Naive thymus-derived CD4-positive, alpha-beta T cell (primary cell): ENCODE measurements at regions not wholly inside any gene's neighbourhood (a gene's known extent, or its start where the extent isn't known, plus 50 kb on each side); places are given as distances from the start of the nearest gene placed in this dataset.

Experiments
- ATAC-seq: fragments of 150-1000 bp; cut with Tn5 transposase; 2 replicates; pipeline ENCODE4 v1.10.0; 2021; ENCODE audit warnings: mild to moderate bottlenecking, moderate library complexity
- CTCF ChIA-PET: fragments of 350-600 bp; sonication (Branson Sonifier 250); formaldehyde crosslinking; loops from one replicate; lab custom pipeline; 2021; ENCODE audit warnings: antibody characterized with exemption; lab: Charles Lee
- POLR2A ChIA-PET: fragments of 350-600 bp; sonication (Branson Sonifier 250); formaldehyde crosslinking; loops from one replicate; lab custom pipeline; 2021; ENCODE audit warnings: antibody characterized with exemption, inconsistent platforms; lab: Charles Lee
- DNase-seq, 9 donors: peaks; one replicate each; pipeline versions ENCODE4 v3.0.0 to v3.0.0-alpha.2; 2020 to 2022; ENCODE audit warnings: mixed read lengths in 1 of 9
- H3K27ac ChIP-seq: one replicate; pipeline ENCODE4 v1.7.0; 2013; ENCODE audit warnings: mild to moderate bottlenecking, low read depth, low read length, moderate library complexity
- H3K27me3 ChIP-seq, 2 donors: one replicate each; pipeline ENCODE4 v1.7.0; 2013; ENCODE audit warnings: low read length in 2 of 2, mild to moderate bottlenecking in 2 of 2, moderate library complexity in 2 of 2; ENCODE audit not compliant: control insufficient read depth in 2 of 2, insufficient read depth in 2 of 2
- H3K36me3 ChIP-seq, 3 experiments: 1 replicate in 2 of 3; 2 replicates in 1 of 3; pipeline ENCODE4 v1.7.0; 2013; ENCODE audit warnings: low read length in 3 of 3, mild to moderate bottlenecking in 3 of 3, moderate library complexity in 1 of 3; ENCODE audit not compliant: insufficient read depth in 3 of 3, control insufficient read depth in 2 of 3
- H3K4me1 ChIP-seq, 2 donors: one replicate each; pipeline ENCODE4 v1.7.0; 2013; ENCODE audit warnings: low read length in 2 of 2, mild to moderate bottlenecking in 2 of 2, moderate library complexity in 1 of 2; ENCODE audit not compliant: control insufficient read depth in 2 of 2, insufficient read depth in 2 of 2
- H3K4me3 ChIP-seq: 2 replicates; pipeline ENCODE4 v1.7.0; 2013; ENCODE audit warnings: mild to moderate bottlenecking, low read length
- H3K9me3 ChIP-seq, 3 experiments: 1 replicate in 2 of 3; 2 replicates in 1 of 3; pipeline ENCODE4 v1.7.0; 2013; ENCODE audit warnings: low read length in 3 of 3; ENCODE audit not compliant: control insufficient read depth in 2 of 3
- H3K27ac Mint-ChIP-seq, 9 donors: one replicate each; pipeline ENCODE4 v1.8.0; 2020 to 2022; ENCODE audit warnings: mixed read lengths in 9 of 9, mild to moderate bottlenecking in 8 of 9, moderate library complexity in 5 of 9, inconsistent platforms in 2 of 9
- H3K27me3 Mint-ChIP-seq, 5 donors: one replicate each; pipeline ENCODE4 v1.8.0; 2021 to 2022; ENCODE audit warnings: mixed read lengths in 5 of 5, mild to moderate bottlenecking in 1 of 5
- H3K36me3 Mint-ChIP-seq, 5 donors: one replicate each; pipeline ENCODE4 v1.8.0; 2020 to 2022; ENCODE audit warnings: mixed read lengths in 5 of 5, mild to moderate bottlenecking in 3 of 5, inconsistent platforms in 1 of 5
- H3K4me1 Mint-ChIP-seq, 7 donors: one replicate each; pipeline ENCODE4 v1.8.0; 2020 to 2022; ENCODE audit warnings: mixed read lengths in 7 of 7, mild to moderate bottlenecking in 3 of 7, inconsistent platforms in 1 of 7
- H3K4me3 Mint-ChIP-seq, 10 donors: one replicate each; pipeline ENCODE4 v1.8.0; 2020 to 2022; ENCODE audit warnings: mild to moderate bottlenecking in 10 of 10, mixed read lengths in 10 of 10, moderate library complexity in 6 of 10, inconsistent platforms in 2 of 10
- H3K9me3 Mint-ChIP-seq, 11 donors: one replicate each; pipeline ENCODE4 v1.8.0; 2020 to 2022; ENCODE audit warnings: mixed read lengths in 11 of 11, mild to moderate bottlenecking in 4 of 11, inconsistent platforms in 1 of 11, moderate library complexity in 1 of 11
- intact Hi-C, 2 donors: fragments of 100-400 bp; cut with micrococcal nuclease; formaldehyde crosslinking; loops; one replicate each; pipeline ENCODE4 v1.15.1; 2023

DNA sequence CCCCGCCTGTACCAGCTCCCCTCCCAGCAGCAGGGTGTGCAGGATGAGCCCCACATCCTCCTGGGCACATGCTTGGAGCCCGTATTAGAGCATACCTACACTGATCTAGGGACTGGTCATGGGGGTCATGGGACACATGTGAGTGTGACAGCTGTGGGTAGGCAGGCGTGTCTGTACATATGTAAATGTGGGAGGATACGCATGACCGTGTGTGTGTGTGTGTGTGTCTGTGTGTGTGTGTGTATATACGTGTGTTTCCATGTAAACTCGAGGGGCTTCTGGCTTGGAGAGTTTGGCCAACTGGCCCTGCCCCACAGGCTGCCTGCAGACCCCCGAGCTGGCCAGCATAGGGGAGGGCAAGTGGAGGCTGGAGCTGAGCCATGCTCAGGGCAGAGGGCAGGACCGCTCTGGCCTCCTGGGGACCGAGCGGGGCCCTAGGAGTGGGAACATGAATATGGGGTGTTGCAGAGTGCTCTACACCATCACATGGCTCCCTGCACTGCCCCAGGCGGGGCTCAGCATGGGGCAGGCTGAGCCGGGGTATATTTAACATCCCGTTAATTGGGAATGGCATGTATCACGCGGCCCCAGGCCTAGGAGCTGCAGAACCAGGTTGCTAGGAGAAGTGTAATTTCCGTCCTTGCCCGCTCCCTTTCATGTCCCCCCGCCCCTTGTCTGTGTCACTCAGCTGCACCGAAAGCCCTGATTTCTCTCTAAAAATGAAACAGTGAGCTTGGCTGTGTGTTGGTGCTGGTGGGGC lies 152.7 kb upstream of the PCBD1 start:
- no peaks in the 10 kb centered on the region for H3K9me3 Mint-ChIP-seq
- no peaks in the 10 kb centered on the region for H3K36me3 ChIP-seq
- H3K27ac Mint-ChIP-seq = no peak overlapping the region
- ATAC-seq (peak; percentile 10), DNase-seq (no peak)
- no peaks in the 10 kb centered on the region for H3K27me3 ChIP-seq
- no peaks in the 10 kb centered on the region for H3K36me3 Mint-ChIP-seq
- intact Hi-C loops = no loop called here
- no peak overlapping the region for H3K27ac ChIP-seq
- ChIA-PET POLR2A (no interaction called here), CTCF (no interaction called here)
- H3K4me1 ChIP-seq = no peaks in the 10 kb centered on the region
- H3K9me3 ChIP-seq = no peaks in the 10 kb centered on the region
- no peak overlapping the region for H3K4me3 Mint-ChIP-seq
- no peaks in the 10 kb centered on the region for H3K4me1 Mint-ChIP-seq
- peaks cover 0 to 8% (median 0%) of the 10 kb centered on the region in 5 donors for H3K27me3 Mint-ChIP-seq
- H3K4me3 ChIP-seq = no peak overlapping the region

DNA sequence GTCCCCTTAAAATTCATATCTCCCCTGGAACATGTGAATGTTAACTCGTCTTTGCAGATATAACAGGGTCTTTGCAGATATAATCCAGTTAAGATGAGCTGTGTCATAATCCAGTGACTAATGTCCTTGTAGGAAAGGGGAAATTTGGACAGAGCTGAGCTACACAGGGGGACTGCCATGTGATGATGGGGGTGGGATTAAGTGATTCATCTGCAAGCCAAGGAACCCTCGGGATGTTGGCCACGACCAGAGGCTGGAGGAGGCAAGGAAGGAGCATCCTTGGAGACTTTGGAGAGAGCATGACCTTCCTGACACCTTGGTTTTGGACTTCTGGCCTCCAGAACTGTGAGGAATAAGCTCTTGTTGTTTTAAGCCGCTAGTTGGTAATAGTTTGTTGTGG lies 153.9 kb upstream of the PCBD1 start:
- CTCF ChIA-PET = no interaction called here
- Histone ChIP-seq H3K9me3 (no peaks in the 10 kb centered on the region), H3K4me3 (no peak overlapping the region), H3K27ac (no peak overlapping the region), H3K27me3 (no peaks in the 10 kb centered on the region), H3K36me3 (no peaks in the 10 kb centered on the region), H3K4me1 (no peaks in the 10 kb centered on the region)
- Mint-ChIP-seq H3K4me1 (no peaks in the 10 kb centered on the region), H3K4me3 (no peak overlapping the region), H3K27ac (no peak overlapping the region), H3K36me3 (no peaks in the 10 kb centered on the region), H3K9me3 (no peaks in the 10 kb centered on the region), H3K27me3 (peaks cover 0 to 8% (median 4%) of the 10 kb centered on the region in 5 donors)
- POLR2A ChIA-PET = no interaction called here
- ATAC-seq (no peak), DNase-seq (no peak)
- intact Hi-C loops = no loop called here

DNA sequence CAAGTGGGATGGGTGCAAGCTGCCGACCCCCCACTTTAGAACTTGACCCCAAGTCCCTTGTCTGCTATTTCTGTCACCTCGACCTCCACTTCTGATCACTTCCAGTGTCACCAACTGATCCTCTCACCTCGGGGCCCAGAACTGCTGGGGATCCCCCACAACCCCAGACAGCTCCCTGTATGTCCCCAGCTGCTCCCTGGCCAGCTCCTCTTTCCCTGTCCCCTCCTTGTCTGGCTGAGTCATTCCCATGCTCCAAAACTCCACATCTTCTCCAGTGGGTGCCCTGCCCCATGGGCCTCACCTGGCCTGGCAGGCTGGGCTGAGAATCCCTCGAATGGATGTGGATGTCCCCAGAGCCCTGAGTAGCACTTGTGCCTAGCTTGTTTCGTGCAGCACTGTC lies 154.3 kb upstream of the PCBD1 start:
- CTCF ChIA-PET = no interaction called here
- ATAC-seq (no peak), DNase-seq (no peak)
- no peaks in the 10 kb centered on the region for H3K4me1 ChIP-seq
- POLR2A ChIA-PET = no interaction called here
- no peaks in the 10 kb centered on the region for H3K9me3 ChIP-seq
- intact Hi-C loops = no loop called here
- no peaks in the 10 kb centered on the region for H3K27me3 ChIP-seq
- Mint-ChIP-seq H3K4me3 (no peak overlapping the region), H3K9me3 (no peaks in the 10 kb centered on the region), H3K4me1 (no peaks in the 10 kb centered on the region), H3K27me3 (peaks cover 0 to 8% (median 4%) of the 10 kb centered on the region in 5 donors), H3K36me3 (no peaks in the 10 kb centered on the region), H3K27ac (no peak overlapping the region)
- no peak overlapping the region for H3K4me3 ChIP-seq
- no peaks in the 10 kb centered on the region for H3K36me3 ChIP-seq
- no peak overlapping the region for H3K27ac ChIP-seq

DNA sequence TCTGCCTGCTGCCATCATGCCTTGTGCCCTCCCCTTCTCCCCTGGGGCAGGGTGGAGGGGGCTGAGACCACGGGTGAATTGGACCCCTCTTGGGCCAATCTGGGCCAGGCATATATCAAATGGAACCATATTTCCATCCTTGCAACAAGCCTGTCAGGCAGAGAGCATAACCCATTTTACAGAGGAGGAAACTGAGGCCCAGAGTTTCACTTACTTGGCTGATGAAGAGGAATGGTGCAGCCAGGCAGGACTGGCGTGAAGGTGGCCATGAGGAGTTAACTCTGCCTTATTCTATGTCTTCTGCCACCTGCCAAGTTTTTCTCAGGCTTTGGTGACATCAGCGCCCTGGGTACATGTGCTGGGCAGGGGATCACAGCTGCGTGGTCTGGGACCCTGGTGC lies 155.5 kb upstream of the PCBD1 start:
- DNase-seq (no peak), ATAC-seq (no peak)
- Histone ChIP-seq H3K9me3 (no peaks in the 10 kb centered on the region), H3K4me1 (no peaks in the 10 kb centered on the region), H3K27me3 (no peaks in the 10 kb centered on the region), H3K4me3 (no peak overlapping the region), H3K27ac (no peak overlapping the region), H3K36me3 (no peaks in the 10 kb centered on the region)
- intact Hi-C loops = no loop called here
- Mint-ChIP-seq H3K9me3 (no peaks in the 10 kb centered on the region), H3K4me3 (no peak overlapping the region), H3K27me3 (peaks cover 0 to 8% (median 4%) of the 10 kb centered on the region in 5 donors), H3K36me3 (no peaks in the 10 kb centered on the region), H3K27ac (no peak overlapping the region), H3K4me1 (no peaks in the 10 kb centered on the region)
- CTCF ChIA-PET = no interaction called here
- POLR2A ChIA-PET = no interaction called here

DNA sequence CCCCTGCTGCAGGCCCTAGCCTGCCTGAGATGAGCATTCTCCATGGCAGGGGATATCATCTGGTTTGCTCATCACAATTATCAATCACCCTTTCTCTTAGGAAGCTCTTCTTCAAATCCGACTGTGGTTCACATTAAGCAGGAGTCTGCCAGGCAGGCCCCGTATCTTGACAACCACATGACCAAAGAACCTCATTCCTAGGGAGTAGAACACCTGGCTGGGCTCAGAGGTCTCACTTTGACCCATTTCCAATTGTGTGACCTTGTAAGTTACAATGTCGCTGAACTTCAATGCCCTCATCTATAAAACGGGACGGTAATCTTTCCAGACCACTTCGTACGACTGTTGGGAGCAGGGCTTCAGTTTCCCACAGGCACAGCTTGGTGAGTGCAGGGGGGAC lies 156.4 kb upstream of the PCBD1 start:
- Mint-ChIP-seq H3K27me3 (peaks cover 0 to 8% (median 4%) of the 10 kb centered on the region in 5 donors), H3K4me1 (no peaks in the 10 kb centered on the region), H3K4me3 (no peak overlapping the region), H3K36me3 (no peaks in the 10 kb centered on the region), H3K27ac (no peak overlapping the region), H3K9me3 (no peaks in the 10 kb centered on the region)
- Histone ChIP-seq H3K27me3 (no peaks in the 10 kb centered on the region), H3K9me3 (no peaks in the 10 kb centered on the region), H3K4me1 (no peaks in the 10 kb centered on the region), H3K27ac (no peak overlapping the region), H3K4me3 (no peak overlapping the region), H3K36me3 (no peaks in the 10 kb centered on the region)
- ChIA-PET CTCF (no interaction called here), POLR2A (no interaction called here)
- DNase-seq (no peak), ATAC-seq (no peak)
- intact Hi-C loops = no loop called here

DNA sequence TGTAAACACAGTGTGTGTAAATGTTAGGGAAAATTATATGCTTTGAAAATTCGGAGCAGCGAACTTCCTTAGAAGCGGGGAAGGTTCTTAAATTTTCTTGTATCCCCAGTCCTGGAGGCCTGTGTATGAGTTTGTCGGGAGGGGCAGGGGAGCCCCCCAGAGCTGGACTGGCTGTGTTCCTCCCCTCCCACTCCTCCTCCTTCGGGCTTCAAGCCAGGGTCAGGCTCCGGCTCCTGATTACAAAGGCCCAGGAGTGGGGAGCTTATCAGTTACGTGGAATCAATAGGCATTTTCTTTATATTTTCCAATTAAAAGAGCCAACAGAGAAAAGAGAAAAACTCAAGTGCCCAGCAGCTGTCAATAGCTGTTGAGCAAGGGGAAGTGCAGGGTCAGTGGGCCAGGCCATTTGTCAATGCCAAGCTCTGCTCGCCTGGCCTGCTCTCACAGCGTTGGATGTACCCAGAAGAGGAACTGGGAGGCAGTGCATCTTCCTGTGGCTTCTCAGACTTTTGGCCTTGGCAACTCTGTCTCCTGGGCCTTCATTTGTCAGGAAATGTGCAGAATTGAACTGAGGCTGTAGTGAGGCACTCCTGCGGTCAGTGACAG lies 156.9 kb upstream of the PCBD1 start:
- Histone ChIP-seq H3K9me3 (no peaks in the 10 kb centered on the region), H3K36me3 (no peaks in the 10 kb centered on the region), H3K4me3 (no peak overlapping the region), H3K27ac (no peak overlapping the region), H3K27me3 (no peaks in the 10 kb centered on the region), H3K4me1 (no peaks in the 10 kb centered on the region)
- intact Hi-C loops = no loop called here
- no peaks in the 10 kb centered on the region for H3K4me1 Mint-ChIP-seq
- ATAC-seq (peak; percentile 71), DNase-seq (no peak)
- H3K27ac Mint-ChIP-seq = no peak overlapping the region
- no peaks in the 10 kb centered on the region for H3K9me3 Mint-ChIP-seq
- peaks cover 0 to 8% (median 4%) of the 10 kb centered on the region in 5 donors for H3K27me3 Mint-ChIP-seq
- no peak overlapping the region for H3K4me3 Mint-ChIP-seq
- H3K36me3 Mint-ChIP-seq = no peaks in the 10 kb centered on the region
- CTCF ChIA-PET = no interaction called here
- POLR2A ChIA-PET = no interaction called here

DNA sequence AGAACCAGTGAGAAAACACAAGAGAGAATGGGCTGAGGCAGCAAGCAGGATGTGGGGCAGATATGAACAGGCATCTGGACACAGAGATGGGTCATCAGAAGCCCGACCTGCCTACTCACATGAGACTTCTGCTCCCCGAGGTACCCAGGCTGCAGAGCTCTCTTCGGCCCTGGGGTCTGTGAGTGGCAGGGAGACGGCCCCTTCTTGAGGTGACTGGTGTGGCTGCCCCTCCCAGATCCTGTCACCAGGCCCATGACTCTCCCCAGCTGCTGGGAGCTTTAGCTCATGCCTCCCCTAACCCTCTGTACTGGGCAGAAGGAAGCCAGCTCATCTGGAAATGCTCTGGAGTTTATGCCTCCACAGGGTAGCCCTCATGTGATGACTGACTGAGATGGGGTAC lies 157.6 kb upstream of the PCBD1 start:
- Mint-ChIP-seq H3K4me3 (no peak overlapping the region), H3K9me3 (no peaks in the 10 kb centered on the region), H3K27me3 (peaks cover 0 to 8% (median 4%) of the 10 kb centered on the region in 5 donors), H3K36me3 (no peaks in the 10 kb centered on the region), H3K4me1 (no peaks in the 10 kb centered on the region), H3K27ac (no peak overlapping the region)
- ATAC-seq (no peak), DNase-seq (no peak)
- Histone ChIP-seq H3K4me3 (no peak overlapping the region), H3K27me3 (no peaks in the 10 kb centered on the region), H3K9me3 (no peaks in the 10 kb centered on the region), H3K27ac (no peak overlapping the region), H3K36me3 (no peaks in the 10 kb centered on the region), H3K4me1 (no peaks in the 10 kb centered on the region)
- intact Hi-C loops = no loop called here
- CTCF ChIA-PET = no interaction called here
- POLR2A ChIA-PET = no interaction called here
